Endothelial cell of umbilical vein (primary cell): ENCODE measurements at regions not wholly inside any gene's neighbourhood (a gene's known extent, or its start where the extent isn't known, plus 50 kb on each side); places are given as distances from the start of the nearest gene placed in this dataset.

Source experiments
- BruUV-seq: library from RNA; stranded (reverse); fragments of 400-500 nt; replicated peaks from 2 replicates; lab custom pipeline; 2021; lab: Mats Ljungman, UMichigan
- CTCF ChIA-PET: fragments of 300-600, 350-600 bp; sonication (Branson Sonifier 250); formaldehyde crosslinking; loops from one replicate; lab custom pipeline; 2021; ENCODE audit warnings: antibody characterized with exemption, inconsistent platforms; lab: Charles Lee
- POLR2A ChIA-PET: fragments of 300-600, 350-600 bp; sonication (Branson Sonifier 250); formaldehyde crosslinking; loops from one replicate; lab custom pipeline; 2021; ENCODE audit warnings: antibody characterized with exemption, inconsistent platforms; lab: Charles Lee
- DNase-seq: peaks from one replicate; pipeline ENCODE4 v3.0.0-alpha.2; 2011; ENCODE audit warnings: low read depth, low spot score
- FAIRE-seq: peaks from 2 replicates; lab custom pipeline; 2011; peaks lifted over from hg19 to GRCh38; lab: Jason Lieb, UNC
- H2AFZ ChIP-seq: 2 replicates; pipeline ENCODE4 v1.6.0; 2012; ENCODE audit warnings: low read depth, low read length, control low read depth, inconsistent platforms
- H3K27ac ChIP-seq: 2 replicates; pipeline ENCODE4 v1.5.1; 2011; ENCODE audit warnings: low read depth, mild to moderate bottlenecking, control low read depth, low read length, moderate library complexity; ENCODE audit not compliant: insufficient read depth
- H3K27me3 ChIP-seq, 2 experiments: 2 replicates each; pipeline versions ENCODE4 v1.6.0 to v1.6.1; 2011; ENCODE audit warnings: low read length in 2 of 2, mixed read lengths in 1 of 2; ENCODE audit not compliant: control insufficient read depth in 2 of 2, insufficient read depth in 2 of 2
- H3K36me3 ChIP-seq, 2 experiments: 2 replicates in 1 of 2; 3 replicates in 1 of 2; pipeline ENCODE4 v1.5.1; 2011; ENCODE audit warnings: low read length in 2 of 2, mild to moderate bottlenecking in 1 of 2, moderate library complexity in 1 of 2; ENCODE audit not compliant: control insufficient read depth in 2 of 2, insufficient read depth in 2 of 2; ENCODE audit errors: extremely low read depth in 1 of 2
- H3K4me1 ChIP-seq: 3 replicates; pipeline ENCODE4 v1.5.1; 2011; ENCODE audit warnings: mild to moderate bottlenecking, low read length; ENCODE audit not compliant: control insufficient read depth, insufficient read depth; ENCODE audit errors: extremely low read depth
- H3K4me2 ChIP-seq: 2 replicates; pipeline ENCODE4 v1.6.1; 2011; ENCODE audit warnings: low read length, control low read depth, mixed read lengths; ENCODE audit not compliant: insufficient read depth
- H3K4me3 ChIP-seq, 3 experiments: fragments of 200-600 bp in 1 of 3; sonication (generic), shearing (Covaris generic) in 1 of 3; replicated peaks in 1 of 3; 2 replicates each; pipeline ENCODE4 v1.5.1; 2011 to 2016; ENCODE audit warnings: control low read depth in 3 of 3, low read length in 3 of 3, mild to moderate bottlenecking in 2 of 3, inconsistent platforms in 1 of 3, low read depth in 1 of 3, moderate library complexity in 1 of 3; ENCODE audit not compliant: insufficient read depth in 1 of 3
- H3K79me2 ChIP-seq: 2 replicates; pipeline ENCODE4 v1.6.0; 2012; ENCODE audit warnings: low read length, inconsistent platforms; ENCODE audit not compliant: control insufficient read depth, insufficient read depth
- H3K9ac ChIP-seq: replicated peaks from 2 replicates; pipeline ENCODE3; 2011; ENCODE audit warnings: low read length, control low read depth; ENCODE audit not compliant: insufficient read depth; ENCODE audit errors: extremely low read depth
- H3K9me1 ChIP-seq: replicated peaks from 3 replicates; pipeline ENCODE4 v1.6.0; 2011; ENCODE audit warnings: mild to moderate bottlenecking, low read length; ENCODE audit not compliant: control insufficient read depth, insufficient read depth; ENCODE audit errors: extremely low read depth
- H3K9me3 ChIP-seq: replicated peaks from 2 replicates; pipeline ENCODE4 v1.5.1; 2012; ENCODE audit warnings: low read length, inconsistent platforms; ENCODE audit not compliant: control insufficient read depth, insufficient read depth
- H4K20me1 ChIP-seq: replicated peaks from 2 replicates; pipeline ENCODE3; 2011; ENCODE audit warnings: mild to moderate bottlenecking, low read length; ENCODE audit not compliant: control insufficient read depth, insufficient read depth; ENCODE audit errors: extremely low read depth
- CTCF ChIP-seq, 2 donors: IDR thresholded peaks; 1 replicate in 1 of 2; 2 replicates in 1 of 2; pipeline ENCODE4 v1.5.1; 2011; ENCODE audit warnings: low read length in 2 of 2, mild to moderate bottlenecking in 2 of 2, moderate library complexity in 2 of 2, control low read depth in 1 of 2, inconsistent platforms in 1 of 2, low read depth in 1 of 2; ENCODE audit not compliant: insufficient read depth in 1 of 2; ENCODE audit errors: extremely low read depth in 1 of 2
- EZH2 ChIP-seq: IDR thresholded peaks from 2 replicates; pipeline ENCODE4 v1.6.1; 2012; ENCODE audit warnings: borderline replicate concordance, low read depth, mild to moderate bottlenecking, moderate library complexity, low read length, inconsistent platforms; ENCODE audit not compliant: severe bottlenecking
- FOS ChIP-seq: IDR thresholded peaks from 2 replicates; pipeline ENCODE4 v1.6.1; 2011; ENCODE audit warnings: mild to moderate bottlenecking, low read length, moderate library complexity, borderline replicate concordance; ENCODE audit not compliant: insufficient read depth
- GATA2 ChIP-seq: IDR thresholded peaks from 2 replicates; pipeline ENCODE4 v1.7.0; 2011; ENCODE audit warnings: low read depth, mild to moderate bottlenecking, moderate library complexity, mixed read lengths, low read length; ENCODE audit not compliant: insufficient read length, insufficient read depth
- JUN ChIP-seq: IDR thresholded peaks from 2 replicates; pipeline ENCODE4 v1.6.1; 2011; ENCODE audit warnings: borderline replicate concordance, low read depth; ENCODE audit not compliant: insufficient read length, insufficient read depth
- MAX ChIP-seq: IDR thresholded peaks from 2 replicates; pipeline ENCODE4 v1.6.1; 2011; ENCODE audit not compliant: insufficient read depth, insufficient read length
- MYC ChIP-seq: IDR thresholded peaks from one replicate; pipeline ENCODE4 v1.6.1; 2011; ENCODE audit warnings: mild to moderate bottlenecking, low read depth, low read length
- POLR2A ChIP-seq: IDR thresholded peaks from 2 replicates; pipeline ENCODE4 v1.6.1; 2012; ENCODE audit warnings: low read depth, mild to moderate bottlenecking, control low read depth, low read length
- POLR2AphosphoS5 ChIP-seq: IDR thresholded peaks from 2 replicates; pipeline ENCODE4 v1.6.1; 2012; ENCODE audit warnings: low read depth, mild to moderate bottlenecking, control low read depth, low read length, moderate library complexity; ENCODE audit not compliant: insufficient read depth
- dilution Hi-C: fragments of 300-500 bp; cut with MboI; formaldehyde crosslinking; loops from one replicate; pipeline ENCODE4 v1.15.0; 2019; ENCODE audit warnings: low sequenced_read_pairs; ENCODE audit not compliant: extremely low pct_ligation_motif_present
- intact Hi-C: fragments of 100-400 bp; cut with micrococcal nuclease; formaldehyde crosslinking; loops from one replicate; pipeline ENCODE4 v1.10.0; 2022

GRCh38 chr1:111561328-111561727 is 57.9 kb upstream of the ADORA3 start:
- BruUV-seq: no TSS peak
- TF ChIP-seq FOS: no peak
- TF ChIP-seq POLR2A: no peak
- no peak for TF ChIP-seq POLR2AphosphoS5
- no peak for TF ChIP-seq JUN
- no peak for TF ChIP-seq GATA2
- no peak for TF ChIP-seq MYC
- TF ChIP-seq EZH2: no peak
- TF ChIP-seq MAX: no peak
- TF ChIP-seq CTCF (IDR thresholded peaks at IDR 0.05; ENCODE audit: extremely low read depth in 1 of 2, insufficient read depth in 1 of 2, low read depth in 1 of 2, low read length in 2 of 2): no peak
- Histone ChIP-seq H3K79me2 (no peaks in the 10 kb centered on the region), H2AFZ (no peak overlapping the region), H3K9ac (no peak overlapping the region), H4K20me1 (no peaks in the 10 kb centered on the region), H3K9me1 (no peaks in the 10 kb centered on the region), H3K4me2 (no peak overlapping the region), H3K27ac (no peak overlapping the region), H3K4me3 (no peak overlapping the region), H3K9me3 (no peaks in the 10 kb centered on the region), H3K27me3 (peaks cover 0 to 4% of the 10 kb centered on the region in 2 experiments), H3K36me3 (no peaks in the 10 kb centered on the region), H3K4me1 (no peaks in the 10 kb centered on the region)
- FAIRE-seq (no peak), DNase-seq (no peak)
- dilution Hi-C loops (no loop called here), intact Hi-C loops (no loop called here)
- POLR2A ChIA-PET: no interaction called here
- CTCF ChIA-PET: interaction anchor here (1.0 kb wide), 1 partner anchor 53 kb away, joined by 3 read pairs; no protein-coding TSS in a partner anchor
